Globus pallidus (tissue), 1 donor: ENCODE measurements at regions not wholly inside any gene's neighbourhood (a gene's known extent, or its start where the extent isn't known, plus 50 kb on each side); places are given as distances from the start of the nearest gene placed in this dataset.

Source experiments
- DNase-seq: peaks from one replicate; pipeline ENCODE4 v3.0.0-alpha.2; 2015; ENCODE audit warnings: low spot score

DNA sequence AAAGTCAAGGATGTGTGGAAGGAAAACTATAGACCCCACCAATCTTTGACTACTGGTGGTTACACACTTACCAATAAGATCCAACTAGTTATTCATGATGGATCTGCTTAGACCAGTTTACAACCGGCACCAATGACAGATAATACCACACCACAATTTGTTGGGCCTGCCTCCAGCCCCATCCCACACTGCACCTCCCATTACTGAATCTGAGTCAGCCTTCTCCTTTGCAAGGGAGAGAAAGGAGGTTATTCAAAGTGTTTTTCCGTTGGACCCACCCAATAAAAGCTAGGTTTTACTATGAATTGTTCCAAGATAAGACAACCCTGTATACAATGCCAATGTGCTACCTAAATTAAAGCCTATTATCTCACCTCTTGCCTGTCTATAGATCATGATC, 453.5 kb downstream of the MTRR start:
- no peak for DNase-seq

GRCh38 chr5:8327016-8327415, 458.1 kb downstream of the MTRR start:
- DNase-seq, result no peak

DNA sequence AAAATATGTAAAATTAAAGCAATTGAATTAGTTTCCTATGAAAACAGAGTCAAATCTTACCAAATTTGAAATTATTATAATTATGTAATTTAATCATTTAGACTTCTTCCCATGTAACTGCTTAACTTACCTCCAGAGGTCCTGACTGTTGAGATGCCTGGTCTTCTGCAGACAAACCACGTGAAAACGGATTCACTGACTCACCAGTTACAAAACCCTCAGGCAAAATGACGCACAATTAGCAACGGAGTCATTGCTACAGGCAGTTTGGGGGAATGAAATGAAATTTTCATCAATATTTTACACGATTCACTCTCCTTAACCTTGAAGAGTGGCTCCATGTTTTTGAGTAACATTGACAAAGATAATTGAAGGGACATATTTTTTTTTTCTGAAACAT, 460.8 kb downstream of the MTRR start:
- no peak for DNase-seq

DNA sequence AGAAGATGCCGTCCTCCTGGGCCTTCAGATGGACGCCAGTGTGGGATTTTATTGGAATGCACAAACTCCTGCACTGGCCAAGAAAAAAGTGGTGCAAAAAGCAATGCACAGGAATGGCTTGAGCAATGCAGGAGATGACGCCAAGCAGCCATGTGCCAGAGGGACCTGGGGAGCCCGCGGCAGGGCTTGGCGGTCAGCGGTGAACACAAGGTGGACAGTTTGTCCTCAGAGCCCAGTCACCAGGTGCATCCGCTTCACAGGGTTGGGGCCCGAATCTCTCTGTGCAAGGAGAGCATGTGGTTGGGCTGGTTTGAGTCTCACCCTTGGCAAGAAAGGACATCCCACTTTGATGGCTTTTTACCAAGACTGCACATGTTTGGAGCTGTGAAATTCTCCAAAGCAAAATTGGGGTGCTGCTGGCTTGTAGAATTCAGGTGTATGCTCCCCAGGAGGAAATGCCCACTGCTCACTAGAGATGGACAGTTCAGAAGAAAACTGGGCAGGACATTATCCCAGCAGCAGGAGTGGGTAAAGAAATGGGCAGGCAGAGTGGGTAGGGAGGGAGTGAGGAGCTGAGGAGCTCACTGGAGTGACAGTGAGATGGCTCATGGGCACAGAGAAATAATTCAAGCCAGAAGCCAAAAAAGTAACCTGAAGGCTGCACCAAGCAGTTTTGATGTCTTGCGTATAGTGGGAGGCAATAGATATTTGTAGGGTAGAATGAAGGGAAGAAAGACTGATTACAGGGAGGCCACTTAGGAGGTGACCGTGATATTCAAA, 463.9 kb downstream of the MTRR start:
- DNase-seq, result no peak

DNA sequence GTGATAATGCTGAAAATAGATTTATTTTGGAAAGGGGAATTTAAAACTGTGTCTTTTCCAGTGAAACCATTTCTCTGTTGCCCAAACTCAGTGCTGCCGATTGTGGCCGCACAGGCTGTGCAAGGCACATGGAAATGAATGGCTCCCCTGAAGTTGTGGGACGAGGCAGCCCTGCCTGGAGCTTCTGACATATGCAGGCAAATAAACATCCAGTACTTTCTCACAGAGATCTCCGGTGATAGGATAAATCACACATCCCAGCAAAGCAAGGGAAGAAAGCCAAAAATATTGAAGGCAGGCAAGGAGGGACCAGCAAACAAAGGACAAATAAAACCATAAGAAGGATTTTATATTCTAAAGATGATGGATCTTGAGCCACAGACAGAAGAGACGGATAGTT, 464.5 kb downstream of the MTRR start:
- no peak for DNase-seq

- DNase-seq, result no peak
Observed at GRCh38 chr5:8333977-8334376, 465.0 kb downstream of the MTRR start.

GRCh38 chr5:8340261-8340660, 471.3 kb downstream of the MTRR start:
- peak; percentile 34 for DNase-seq

- DNase-seq, result peak; percentile 45
Observed at GRCh38 chr5:8340739-8341344, 471.9 kb downstream of the MTRR start.

- DNase-seq, result no peak
Observed at GRCh38 chr5:8341406-8341805, 472.5 kb downstream of the MTRR start.

GRCh38 chr5:8347984-8348383, 479.0 kb downstream of the MTRR start:
- DNase-seq, result no peak

GRCh38 chr5:8349855-8350254, 480.9 kb downstream of the MTRR start:
- no peak for DNase-seq

DNA sequence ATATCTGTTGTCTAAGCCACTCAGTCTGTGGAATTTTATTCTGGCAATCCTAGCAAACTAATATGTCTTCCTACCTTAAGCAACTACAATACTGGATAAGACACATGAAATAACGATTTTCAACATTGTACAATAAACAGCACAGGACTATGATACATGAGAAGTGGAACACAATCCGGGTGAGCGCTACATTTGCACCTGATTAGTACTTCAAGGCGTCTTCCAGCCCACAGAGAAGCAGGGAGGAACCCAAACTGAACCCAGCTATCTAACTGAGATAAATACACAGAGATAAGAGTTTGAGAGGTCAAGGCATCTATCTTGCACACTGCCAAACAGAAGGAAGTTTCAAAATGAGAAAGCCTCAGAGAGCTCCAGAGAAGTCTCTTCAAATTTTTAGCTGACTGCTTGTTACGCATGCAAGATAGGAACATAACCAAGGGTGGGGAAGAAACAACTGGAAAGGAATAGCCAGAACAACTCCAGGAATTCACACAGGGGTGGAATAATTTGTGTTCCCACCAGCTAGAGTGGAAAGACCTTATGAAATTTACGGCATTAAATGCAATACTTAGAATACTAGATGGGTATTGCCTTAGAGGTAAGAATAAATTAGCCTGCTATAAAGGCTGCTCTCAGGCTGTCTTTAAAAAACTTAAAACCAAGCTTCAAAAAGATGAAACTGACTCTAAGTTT, 481.8 kb downstream of the MTRR start:
- no peak for DNase-seq

DNA sequence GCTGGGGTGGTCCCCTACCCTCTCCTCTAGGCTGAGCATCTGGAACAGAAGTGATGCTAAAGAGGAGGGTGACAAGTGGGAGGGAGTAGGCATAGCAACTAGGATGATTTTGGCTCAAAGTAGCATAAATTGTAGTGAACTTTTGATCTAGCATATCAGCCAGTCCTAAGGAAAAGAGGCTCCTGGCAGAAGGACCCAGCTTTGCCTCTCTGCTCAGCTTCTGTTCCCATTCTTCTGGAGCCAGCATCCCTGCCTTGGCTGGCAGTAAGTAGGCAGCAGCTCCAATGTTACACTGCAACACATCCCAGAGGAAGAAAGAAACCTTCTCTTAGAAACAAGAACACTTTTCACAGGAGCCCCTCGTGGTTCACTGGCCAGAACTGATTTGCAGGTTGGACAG, 487.0 kb downstream of the MTRR start:
- DNase-seq, result no peak

DNA sequence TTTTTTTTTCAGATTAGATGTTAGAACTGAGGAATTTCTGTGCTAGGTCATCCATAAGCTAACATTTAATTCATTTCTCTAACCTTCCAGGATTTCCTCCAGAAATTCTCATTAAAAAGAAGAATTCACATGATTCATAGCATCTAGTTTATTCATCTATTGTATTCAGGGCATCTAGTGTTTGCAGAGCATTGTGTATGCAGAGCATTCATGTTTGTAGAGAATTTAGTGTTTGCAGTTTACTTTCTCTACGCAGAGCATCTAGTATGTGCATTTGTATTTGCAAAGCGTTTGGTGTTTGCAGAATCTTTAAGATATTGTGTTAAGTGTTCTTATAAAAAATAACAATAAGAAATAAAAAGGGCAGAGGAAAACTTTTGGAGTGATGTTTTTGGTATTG, 491.1 kb downstream of the MTRR start:
- no peak for DNase-seq

DNA sequence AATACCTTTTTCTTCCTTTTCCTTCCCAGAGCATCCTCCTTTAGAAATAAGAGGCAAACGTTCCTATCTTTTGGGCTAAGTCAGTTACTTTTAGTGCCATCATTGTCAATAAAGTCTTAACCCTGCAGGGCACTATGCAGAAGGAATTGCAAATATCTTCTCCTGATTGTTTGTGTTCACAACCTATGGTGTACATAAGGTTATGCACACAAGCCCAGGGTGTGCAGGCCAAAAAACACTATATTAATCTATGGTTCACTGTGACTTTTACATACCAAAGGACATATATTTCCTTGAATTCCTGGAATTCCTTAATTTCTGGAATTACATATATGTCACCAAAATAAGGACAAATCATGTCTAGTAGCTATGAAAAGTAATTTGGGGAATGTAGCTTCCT, 493.5 kb downstream of the MTRR start:
- no peak for DNase-seq

DNA sequence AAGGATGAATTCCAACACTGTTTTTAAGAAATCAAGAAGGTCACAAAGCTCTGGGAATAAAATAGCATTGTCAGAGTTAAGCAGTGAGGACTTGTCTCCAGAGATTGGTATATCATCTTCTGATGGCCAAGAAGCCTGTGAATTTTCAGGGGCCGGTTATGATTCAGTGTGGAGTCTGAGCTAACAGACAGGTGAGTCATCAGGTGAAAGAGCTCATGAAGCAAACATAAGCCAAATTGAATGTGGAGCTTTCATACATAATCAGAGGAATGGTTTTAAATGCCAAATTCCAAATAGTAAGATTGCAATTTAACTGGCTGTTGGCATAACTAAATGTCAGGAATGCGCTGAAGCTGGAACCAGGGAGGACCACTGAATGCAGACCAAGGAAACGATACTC, 494.2 kb downstream of the MTRR start:
- DNase-seq, result no peak

- DNase-seq, result peak; percentile 81
Observed at GRCh38 chr5:8366266-8366665, 497.3 kb downstream of the MTRR start.

- DNase-seq, result no peak
Observed at GRCh38 chr5:8376478-8376877, 507.5 kb downstream of the MTRR start.

DNA sequence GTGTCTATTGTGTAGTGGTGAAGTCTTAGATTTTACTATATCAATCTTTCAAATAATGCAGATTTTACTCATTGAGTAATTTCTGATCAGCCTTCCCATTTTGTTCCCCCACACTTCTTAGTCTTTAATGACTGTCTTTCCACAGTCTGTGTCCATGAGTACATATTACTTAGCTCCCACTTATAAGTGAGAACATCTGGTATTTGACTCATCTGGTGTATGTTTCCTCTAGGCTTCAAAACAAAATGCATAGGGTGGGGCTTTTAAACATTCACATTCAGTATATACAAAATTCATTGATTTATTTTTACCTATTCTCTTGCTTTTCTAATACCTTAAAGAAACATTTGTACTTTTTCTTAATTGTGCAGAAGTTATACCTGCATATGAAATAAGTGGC, 513.0 kb downstream of the MTRR start:
- no peak for DNase-seq

- no peak for DNase-seq
Observed at GRCh38 chr5:8382456-8382855, 513.5 kb downstream of the MTRR start.

DNA sequence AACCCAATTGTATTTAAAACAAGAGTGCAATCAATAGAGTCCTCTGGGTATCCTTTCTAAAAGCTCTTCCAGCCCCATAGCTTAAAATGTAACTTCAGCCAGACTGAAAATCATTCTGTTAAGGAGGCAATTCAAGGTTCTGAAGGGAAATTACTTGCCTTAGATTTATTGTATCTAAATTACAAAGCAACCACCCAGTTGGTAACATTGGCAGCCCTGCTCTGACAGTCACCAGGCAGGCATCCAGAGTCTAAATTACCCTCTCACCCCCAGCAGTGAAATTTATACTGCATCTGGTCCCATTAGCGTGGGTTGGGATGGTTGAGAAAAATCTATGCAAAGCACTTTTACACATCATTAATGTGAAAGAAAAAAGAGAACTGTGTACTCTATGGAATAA, 514.7 kb downstream of the MTRR start:
- DNase-seq, result no peak

DNA sequence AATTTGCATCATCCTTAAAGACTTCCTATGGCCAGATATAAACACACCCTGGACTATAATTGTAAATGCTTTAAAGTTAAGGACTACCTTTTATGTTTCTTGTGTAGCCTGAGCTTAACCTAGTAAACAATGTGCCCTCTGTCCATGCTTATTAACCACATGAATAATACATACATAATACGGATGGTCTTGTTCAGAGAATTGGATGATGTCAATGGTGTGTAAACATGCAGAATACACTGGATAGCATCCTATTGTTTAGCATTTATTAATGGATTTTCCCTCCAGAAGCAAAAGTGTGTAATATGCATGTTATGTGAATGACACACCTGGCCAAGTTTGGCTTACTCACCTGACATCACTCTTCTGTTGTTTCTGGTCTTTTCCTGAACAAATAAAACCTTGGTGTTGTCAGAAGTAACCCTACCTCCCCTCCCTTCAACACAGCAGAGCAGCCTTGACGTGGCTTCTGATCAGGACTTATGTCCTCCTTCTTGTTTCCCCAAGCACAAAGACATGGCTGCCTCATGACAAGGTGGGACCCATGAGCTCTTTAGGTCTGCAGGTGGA, 517.9 kb downstream of the MTRR start:
- DNase-seq, result no peak

GRCh38 chr5:8391911-8392310, 523.0 kb downstream of the MTRR start:
- no peak for DNase-seq
